Lung (tissue), 11 donors: ENCODE measurements at regions not wholly inside any gene's neighbourhood (a gene's known extent, or its start where the extent isn't known, plus 50 kb on each side); places are given as distances from the start of the nearest gene placed in this dataset.

Experiments used
- ATAC-seq: fragments of 200-7000 bp; cut with Tn5 transposase; one replicate; pipeline ENCODE4 v1.9.1; 2020; ENCODE audit warnings: moderate number of reproducible peaks; ENCODE audit not compliant: insufficient read depth, low FRiP score
- DNase-seq, 3 donors: peaks; one replicate each; pipeline ENCODE4 v3.0.0-alpha.2; 2013 to 2017
- H3K27ac ChIP-seq, 2 donors: one replicate each; pipeline ENCODE4 v1.5.1; 2013; ENCODE audit warnings: mild to moderate bottlenecking in 2 of 2, moderate library complexity in 2 of 2, control low read depth in 1 of 2, inconsistent platforms in 1 of 2, low read depth in 1 of 2, low read length in 1 of 2
- H3K27me3 ChIP-seq, 3 donors: one replicate each; pipeline ENCODE4 v1.5.1; 2013; ENCODE audit warnings: low read length in 2 of 3; ENCODE audit not compliant: control insufficient read depth in 3 of 3, insufficient read depth in 3 of 3
- H3K36me3 ChIP-seq, 4 donors: one replicate each; pipeline ENCODE4 v1.5.1; 2013; ENCODE audit warnings: low read length in 4 of 4, mild to moderate bottlenecking in 1 of 4, moderate library complexity in 1 of 4; ENCODE audit not compliant: control insufficient read depth in 4 of 4, insufficient read depth in 4 of 4
- H3K4me1 ChIP-seq, 5 donors: one replicate each; pipeline ENCODE4 v1.5.1; 2013; ENCODE audit warnings: low read length in 5 of 5, mild to moderate bottlenecking in 2 of 5, moderate library complexity in 1 of 5; ENCODE audit not compliant: control insufficient read depth in 5 of 5, insufficient read depth in 5 of 5
- H3K4me3 ChIP-seq: one replicate; pipeline ENCODE4 v1.5.1; 2013; ENCODE audit warnings: mild to moderate bottlenecking, control low read depth, moderate library complexity
- H3K9ac ChIP-seq, 2 donors: one replicate each; pipeline ENCODE4 v1.5.1; 2013; ENCODE audit warnings: low read length in 2 of 2, control low read depth in 1 of 2; ENCODE audit not compliant: insufficient read depth in 1 of 2
- H3K9me3 ChIP-seq, 4 donors: one replicate each; pipeline ENCODE4 v1.5.1; 2013; ENCODE audit warnings: low read length in 3 of 4, mild to moderate bottlenecking in 1 of 4, moderate library complexity in 1 of 4; ENCODE audit not compliant: control insufficient read depth in 4 of 4, insufficient read depth in 3 of 4
- WGBS, 2 donors: extraction: QIAGEN DNeasy Blood & Tissue Kit; methylation state at CpG; one replicate each; pipeline ENCODE4 v1.1.7; 2013; 5-methylcytosine and 5-hydroxymethylcytosine counted together
- TF ChIP-seq, protein P1 (sequence below): IDR thresholded peaks from 2 replicates; pipeline ENCODE4 v1.5.1; 2012; ENCODE audit warnings: mild to moderate bottlenecking; ENCODE audit errors: control extremely low read depth, extremely low read depth
- donor health status: control.
- donor health status: control.
- donor health status: Bipolar disorder and iron deficiency.
- donor health status: healthy.
- donor health status: DM: yes; HTN: yes; CAD: no.

DNA sequence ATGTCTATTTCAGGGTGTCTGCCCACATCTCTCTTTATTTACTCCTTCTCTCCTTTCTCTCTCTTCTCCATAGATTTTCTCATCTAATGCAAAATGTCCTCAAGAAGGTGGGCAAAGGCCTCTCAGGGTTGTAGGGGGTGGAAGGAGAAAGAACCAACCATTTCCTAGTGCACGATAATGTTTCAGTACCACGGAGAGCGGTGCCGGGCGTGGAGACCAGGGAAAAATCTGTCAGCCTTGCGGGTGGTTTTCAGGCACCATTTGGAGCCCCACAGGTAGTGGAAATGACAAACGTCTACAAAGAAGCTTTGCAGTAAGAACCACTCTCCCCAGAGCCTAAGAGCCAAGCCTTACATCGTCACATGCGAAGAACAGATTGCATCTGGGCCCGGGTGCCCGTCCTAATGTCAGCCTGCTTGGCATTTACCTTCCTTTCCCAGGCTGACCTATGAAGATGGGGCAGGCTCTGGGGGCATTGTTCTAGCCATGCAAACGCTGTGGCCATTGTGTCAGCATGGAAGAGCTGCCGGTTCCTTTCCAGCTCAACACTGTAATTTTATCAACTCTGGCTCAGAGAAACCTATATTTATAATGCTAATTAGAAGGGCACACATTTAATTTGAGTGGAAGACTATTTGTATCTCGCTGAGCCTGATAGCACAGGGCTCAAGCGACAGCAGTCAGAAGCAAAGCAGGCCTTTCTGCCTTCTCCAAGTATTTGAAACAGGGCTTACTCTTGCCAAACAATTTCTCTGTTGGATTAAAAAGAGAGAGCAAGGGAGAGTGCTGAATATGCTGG lies 430.1 kb upstream of the WWC1 start:
- H3K27me3 ChIP-seq: no peaks in the 10 kb centered on the region
- no peaks in the 10 kb centered on the region for H3K36me3 ChIP-seq
- H3K9ac ChIP-seq: no peak overlapping the region
- no peak for ATAC-seq
- TF ChIP-seq, protein P1, sequence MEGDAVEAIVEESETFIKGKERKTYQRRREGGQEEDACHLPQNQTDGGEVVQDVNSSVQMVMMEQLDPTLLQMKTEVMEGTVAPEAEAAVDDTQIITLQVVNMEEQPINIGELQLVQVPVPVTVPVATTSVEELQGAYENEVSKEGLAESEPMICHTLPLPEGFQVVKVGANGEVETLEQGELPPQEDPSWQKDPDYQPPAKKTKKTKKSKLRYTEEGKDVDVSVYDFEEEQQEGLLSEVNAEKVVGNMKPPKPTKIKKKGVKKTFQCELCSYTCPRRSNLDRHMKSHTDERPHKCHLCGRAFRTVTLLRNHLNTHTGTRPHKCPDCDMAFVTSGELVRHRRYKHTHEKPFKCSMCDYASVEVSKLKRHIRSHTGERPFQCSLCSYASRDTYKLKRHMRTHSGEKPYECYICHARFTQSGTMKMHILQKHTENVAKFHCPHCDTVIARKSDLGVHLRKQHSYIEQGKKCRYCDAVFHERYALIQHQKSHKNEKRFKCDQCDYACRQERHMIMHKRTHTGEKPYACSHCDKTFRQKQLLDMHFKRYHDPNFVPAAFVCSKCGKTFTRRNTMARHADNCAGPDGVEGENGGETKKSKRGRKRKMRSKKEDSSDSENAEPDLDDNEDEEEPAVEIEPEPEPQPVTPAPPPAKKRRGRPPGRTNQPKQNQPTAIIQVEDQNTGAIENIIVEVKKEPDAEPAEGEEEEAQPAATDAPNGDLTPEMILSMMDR: no peak
- DNase-seq: peak; percentile 41 to 62 (median 51)
- H3K27ac ChIP-seq: no peak overlapping the region
- H3K4me3 ChIP-seq: no peak overlapping the region
- no peaks in the 10 kb centered on the region for H3K9me3 ChIP-seq
- 59 to 62% methylated on average over 15 of the region's 15 CpGs for WGBS, 2 donors
- H3K4me1 ChIP-seq: no peaks in the 10 kb centered on the region

DNA sequence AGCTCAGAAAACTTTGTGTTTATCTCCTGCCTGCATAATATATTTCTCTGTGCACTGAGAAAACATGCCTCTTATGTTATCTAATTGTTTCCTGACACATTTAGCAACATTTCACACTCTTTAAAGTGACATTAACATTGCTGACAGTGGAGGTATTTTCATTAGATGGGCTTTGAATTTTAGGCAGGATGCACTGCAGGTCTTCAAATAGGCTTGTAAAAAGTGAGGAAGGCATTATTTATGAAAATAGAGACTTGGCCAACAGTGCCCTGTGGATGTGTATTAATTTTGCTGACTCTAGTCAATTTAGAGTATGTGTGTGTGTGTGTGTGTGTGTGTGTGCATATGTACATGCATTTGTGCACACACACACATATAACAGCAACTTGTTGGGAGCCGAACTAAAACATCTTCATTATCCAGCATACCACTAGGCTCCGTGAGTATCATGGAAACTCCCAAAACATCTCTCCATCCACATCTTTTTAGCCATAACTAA lies 429.5 kb upstream of the WWC1 start:
- TF ChIP-seq, protein P1: no peak
- DNase-seq: no peak
- Histone ChIP-seq H3K9me3 (no peaks in the 10 kb centered on the region), H3K27me3 (no peaks in the 10 kb centered on the region), H3K9ac (no peak overlapping the region), H3K4me3 (no peak overlapping the region), H3K36me3 (no peaks in the 10 kb centered on the region), H3K27ac (no peak overlapping the region), H3K4me1 (no peaks in the 10 kb centered on the region)
- no peak for ATAC-seq
- WGBS, 2 donors: 94 to 95% methylated on average over 2 of the region's 2 CpGs

DNA sequence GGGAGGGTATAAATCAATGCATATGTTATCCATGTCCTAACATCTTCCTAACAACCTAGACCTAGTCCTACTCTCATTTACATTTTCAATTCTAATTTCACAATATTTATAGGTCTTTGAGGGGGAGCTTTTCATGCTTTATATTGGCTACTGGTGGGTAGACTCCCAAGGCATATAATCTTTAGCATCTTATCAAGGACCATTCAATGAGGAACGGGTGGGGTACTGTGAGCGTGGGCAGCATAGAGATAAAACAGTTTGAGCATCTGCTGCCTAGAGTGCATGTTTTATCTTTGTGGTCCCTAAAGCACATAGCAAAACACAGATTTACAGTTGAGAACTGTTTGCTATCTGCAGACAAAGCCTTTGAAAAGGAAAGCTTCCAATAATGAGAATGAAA lies 427.6 kb upstream of the WWC1 start:
- TF ChIP-seq, protein P1: no peak
- Histone ChIP-seq H3K4me3 (no peak overlapping the region), H3K4me1 (no peaks in the 10 kb centered on the region), H3K36me3 (no peaks in the 10 kb centered on the region), H3K27me3 (no peaks in the 10 kb centered on the region), H3K27ac (no peak overlapping the region), H3K9ac (no peak overlapping the region), H3K9me3 (no peaks in the 10 kb centered on the region)
- WGBS, 2 donors: 64 to 74% methylated on average over 2 of the region's 2 CpGs
- DNase-seq (no peak), ATAC-seq (no peak)
